GM10248 (cell line): ENCODE measurements at regions not wholly inside any gene's neighbourhood (a gene's known extent, or its start where the extent isn't known, plus 50 kb on each side); places are given as distances from the start of the nearest gene placed in this dataset.
"Not testable (repeated sequence)": the region's sequence is repeated elsewhere in the genome, so short reads cannot be mapped to it uniquely, and the experiment has no call there.

Source experiments
- CTCF ChIA-PET: fragments of 300-600 bp; sonication (Branson Sonifier 250); formaldehyde crosslinking; extraction: SDS; loops from one replicate; lab custom pipeline; 2021; ENCODE audit warnings: antibody characterized with exemption; lab: Yijun Ruan, JAX
- POLR2A ChIA-PET: fragments of 350-650 bp; sonication (Branson Sonifier 250); formaldehyde crosslinking; extraction: SDS; loops from one replicate; lab custom pipeline; 2020; ENCODE audit warnings: antibody characterized with exemption; lab: Yijun Ruan, JAX
- DNase-seq: peaks from one replicate; pipeline ENCODE4 v3.0.0; 2012; ENCODE audit errors: extremely low spot score
- TF ChIP-seq, protein P1 (sequence below): IDR thresholded peaks from 2 replicates; pipeline ENCODE4 v1.5.1; 2012; ENCODE audit warnings: mild to moderate bottlenecking, low read depth; ENCODE audit errors: extremely low read depth, missing control alignments, control extremely low read depth

- TF ChIP-seq, protein P1, sequence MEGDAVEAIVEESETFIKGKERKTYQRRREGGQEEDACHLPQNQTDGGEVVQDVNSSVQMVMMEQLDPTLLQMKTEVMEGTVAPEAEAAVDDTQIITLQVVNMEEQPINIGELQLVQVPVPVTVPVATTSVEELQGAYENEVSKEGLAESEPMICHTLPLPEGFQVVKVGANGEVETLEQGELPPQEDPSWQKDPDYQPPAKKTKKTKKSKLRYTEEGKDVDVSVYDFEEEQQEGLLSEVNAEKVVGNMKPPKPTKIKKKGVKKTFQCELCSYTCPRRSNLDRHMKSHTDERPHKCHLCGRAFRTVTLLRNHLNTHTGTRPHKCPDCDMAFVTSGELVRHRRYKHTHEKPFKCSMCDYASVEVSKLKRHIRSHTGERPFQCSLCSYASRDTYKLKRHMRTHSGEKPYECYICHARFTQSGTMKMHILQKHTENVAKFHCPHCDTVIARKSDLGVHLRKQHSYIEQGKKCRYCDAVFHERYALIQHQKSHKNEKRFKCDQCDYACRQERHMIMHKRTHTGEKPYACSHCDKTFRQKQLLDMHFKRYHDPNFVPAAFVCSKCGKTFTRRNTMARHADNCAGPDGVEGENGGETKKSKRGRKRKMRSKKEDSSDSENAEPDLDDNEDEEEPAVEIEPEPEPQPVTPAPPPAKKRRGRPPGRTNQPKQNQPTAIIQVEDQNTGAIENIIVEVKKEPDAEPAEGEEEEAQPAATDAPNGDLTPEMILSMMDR, result no peak
- ChIA-PET CTCF (no interaction called here), POLR2A (no interaction called here)
- DNase-seq, result no peak
Measured at GRCh38 chr14:76298896-76299295, 77.0 kb upstream of the ESRRB start.

DNA sequence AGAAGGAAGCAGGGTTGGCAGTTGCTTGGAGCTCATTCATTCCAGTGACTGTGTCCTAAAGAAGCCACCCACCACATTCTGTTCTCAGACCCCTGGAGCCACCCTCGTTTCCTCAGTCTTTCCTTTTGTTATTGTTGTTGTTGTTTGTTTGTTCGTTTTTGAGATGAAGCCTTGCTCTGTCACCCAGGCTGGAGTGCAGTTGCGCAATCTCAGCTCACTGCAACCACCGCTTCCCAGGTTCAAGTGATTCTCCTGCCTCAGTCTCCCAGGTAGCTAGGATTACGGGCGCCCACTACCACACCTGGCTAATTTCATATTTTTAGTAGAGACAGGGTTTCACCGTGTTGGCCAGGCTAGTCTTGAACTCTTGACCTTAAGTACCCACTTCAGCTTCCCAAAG lies 72.7 kb upstream of the ESRRB start:
- POLR2A ChIA-PET, DNase-seq: not testable (repeated sequence)
- CTCF ChIA-PET, result interaction anchor here (1.2 to 1.5 kb wide), 3 partner anchors 16 to 252 kb away, joined by 3 to 4 read pairs (median 4); no protein-coding TSS in a partner anchor

DNA sequence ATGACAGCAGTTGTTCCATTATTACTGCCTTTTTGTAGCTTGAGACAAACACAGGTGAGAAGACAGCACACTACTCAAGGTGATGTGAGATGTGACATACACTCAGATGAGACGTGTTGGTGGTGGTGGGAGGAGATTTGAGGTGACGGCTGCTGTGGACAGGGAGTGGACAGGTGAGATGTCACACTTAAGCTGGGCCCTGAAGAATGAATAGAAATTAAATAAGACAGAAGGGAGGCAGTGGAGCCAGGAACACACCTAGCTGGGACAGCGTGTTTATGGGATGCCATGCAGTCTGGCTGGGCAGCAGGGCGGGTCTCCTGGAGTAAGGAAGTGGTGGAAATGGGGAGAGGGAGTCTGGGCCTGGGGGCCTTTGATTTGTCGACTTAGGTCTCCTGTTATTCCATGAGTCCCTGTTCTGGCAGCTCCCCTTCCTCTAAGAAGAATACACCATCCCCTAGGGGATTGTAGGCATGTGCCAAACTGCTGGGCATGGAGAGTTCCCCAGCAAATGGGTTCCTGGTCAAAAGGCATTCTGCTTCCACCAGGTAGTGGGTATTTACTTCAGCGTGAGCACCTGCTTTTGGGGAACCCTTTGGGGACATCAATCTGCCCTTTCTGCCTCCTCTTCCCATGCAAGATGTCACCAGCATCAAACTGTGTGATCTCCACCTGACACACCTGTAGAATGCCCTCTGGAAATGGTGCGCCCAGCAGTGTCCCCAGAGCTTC lies 71.2 kb upstream of the ESRRB start:
- no peak for DNase-seq
- TF ChIP-seq, protein P1, result no peak
- POLR2A ChIA-PET, result no interaction called here
- CTCF ChIA-PET, result interaction anchor here (1.4 to 1.5 kb wide), 2 partner anchors 11 to 17 kb away, joined by 3 to 4 read pairs; no protein-coding TSS in a partner anchor

DNA sequence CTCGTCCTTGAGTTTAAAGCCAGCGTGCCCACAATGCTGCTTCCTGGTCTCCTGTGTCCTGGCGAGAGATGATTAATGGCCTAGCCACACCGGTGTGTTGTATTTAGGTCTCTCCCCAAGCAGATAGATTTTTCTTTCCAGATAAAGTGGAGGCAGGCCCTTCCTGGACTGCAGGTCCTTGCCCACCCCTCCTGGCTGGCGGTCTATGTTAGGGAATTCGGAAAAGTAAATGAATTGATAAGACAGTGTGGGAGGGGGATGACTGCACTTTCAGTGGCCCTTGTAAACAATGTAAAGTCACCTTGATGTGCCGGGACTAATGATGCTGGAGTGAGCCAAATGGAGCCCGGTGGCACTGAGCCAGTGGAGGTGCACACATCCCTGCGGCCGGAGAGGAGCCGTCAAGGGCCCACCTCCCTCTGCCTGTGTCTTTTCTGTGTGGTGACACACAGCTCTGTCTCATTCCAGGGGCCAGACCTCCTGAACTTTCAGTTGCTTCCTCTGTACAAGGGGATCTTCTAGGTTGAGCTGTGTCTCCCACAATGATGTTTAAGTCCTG lies 70.6 kb upstream of the ESRRB start:
- TF ChIP-seq, protein P1, result no peak
- CTCF ChIA-PET, result interaction anchor here (1.4 kb wide), 1 partner anchor 10 kb away, joined by 4 read pairs; no protein-coding TSS in a partner anchor
- POLR2A ChIA-PET, result no interaction called here
- no peak for DNase-seq

- no peak for DNase-seq
- ChIA-PET POLR2A (no interaction called here), CTCF (interaction anchor here (1.4 kb wide), 1 partner anchor 9 kb away, joined by 4 read pairs; no protein-coding TSS in a partner anchor)
- TF ChIP-seq, protein P1, result no peak
Measured at GRCh38 chr14:76306131-76306530, 69.8 kb upstream of the ESRRB start.

GRCh38 chr14:76307786-76308780 lies 67.9 kb upstream of the ESRRB start:
- CTCF ChIA-PET, result no interaction called here
- POLR2A ChIA-PET, result no interaction called here
- TF ChIP-seq, protein P1, result no peak
- DNase-seq, result no peak
